IPS-NIHi11 (cell line): ENCODE measurements at regions not wholly inside any gene's neighbourhood (a gene's known extent, or its start where the extent isn't known, plus 50 kb on each side); places are given as distances from the start of the nearest gene placed in this dataset.
"Not testable (repeated sequence)": the region's sequence is repeated elsewhere in the genome, so short reads cannot be mapped to it uniquely, and the experiment has no call there.

ENCODE experiments used
- DNase-seq: peaks from one replicate; pipeline ENCODE4 v3.0.0; 2012; ENCODE audit warnings: mixed read lengths, low spot score

GRCh38 chr7:131081308-131081707, 246.4 kb upstream of the MKLN1 start:
- no peak for DNase-seq

- DNase-seq: no peak
These were observed 243.9 kb upstream of the MKLN1 start for GRCh38 chr7:131083781-131084180.

- DNase-seq: not testable (repeated sequence)
These were observed 243.3 kb upstream of the MKLN1 start for GRCh38 chr7:131084336-131084735.

GRCh38 chr7:131087756-131088658, 239.7 kb upstream of the MKLN1 start:
- no peak for DNase-seq

GRCh38 chr7:131090188-131090587, 237.5 kb upstream of the MKLN1 start:
- DNase-seq: no peak

GRCh38 chr7:131090886-131091692, 236.6 kb upstream of the MKLN1 start:
- no peak for DNase-seq

- no peak for DNase-seq
These were observed 233.0 kb upstream of the MKLN1 start for GRCh38 chr7:131094685-131095084.

GRCh38 chr7:131095346-131095745, 232.3 kb upstream of the MKLN1 start:
- DNase-seq: no peak

- no peak for DNase-seq
These were observed 231.3 kb upstream of the MKLN1 start for GRCh38 chr7:131096267-131096927.

GRCh38 chr7:131097662-131098376, 229.9 kb upstream of the MKLN1 start:
- no peak for DNase-seq

- DNase-seq: no peak
These were observed 229.1 kb upstream of the MKLN1 start for GRCh38 chr7:131098527-131098926.

GRCh38 chr7:131100357-131101054, 227.2 kb upstream of the MKLN1 start:
- no peak for DNase-seq

- no peak for DNase-seq
These were observed 223.7 kb upstream of the MKLN1 start for GRCh38 chr7:131103997-131104396.

GRCh38 chr7:131104596-131105293, 222.9 kb upstream of the MKLN1 start:
- DNase-seq: no peak

GRCh38 chr7:131105294-131105798, 222.3 kb upstream of the MKLN1 start:
- DNase-seq: no peak

- DNase-seq: peak; percentile 96
These were observed 221.6 kb upstream of the MKLN1 start for GRCh38 chr7:131105799-131106680.

GRCh38 chr7:131106681-131107336, 220.9 kb upstream of the MKLN1 start:
- DNase-seq: peak; percentile 38

- DNase-seq: peak; percentile 70
These were observed 220.1 kb upstream of the MKLN1 start for GRCh38 chr7:131107337-131108211.
